Kidney (tissue), 13 donors: ENCODE measurements at regions not wholly inside any gene's neighbourhood (a gene's known extent, or its start where the extent isn't known, plus 50 kb on each side); places are given as distances from the start of the nearest gene placed in this dataset.

Experiments
- DNase-seq, 5 donors: peaks; one replicate each; pipeline ENCODE4 v3.0.0-alpha.2; 2013 to 2020
- FAIRE-seq: peaks from 2 replicates; lab custom pipeline; 2012; peaks lifted over from hg19 to GRCh38; lab: Jason Lieb, UNC
- H3K27ac ChIP-seq, 2 donors: one replicate each; pipeline ENCODE4 v1.7.0; 2013; ENCODE audit warnings: low read depth in 2 of 2, low read length in 2 of 2, inconsistent platforms in 1 of 2
- H3K27me3 ChIP-seq: one replicate; pipeline ENCODE4 v1.7.1; 2013; ENCODE audit warnings: low read length, inconsistent platforms; ENCODE audit not compliant: control insufficient read depth, insufficient read depth
- H3K36me3 ChIP-seq, 3 donors: one replicate each; pipeline versions ENCODE4 v1.7.0 to v1.7.1; 2013; ENCODE audit warnings: low read length in 3 of 3, control low read depth in 1 of 3, inconsistent platforms in 1 of 3; ENCODE audit not compliant: insufficient read depth in 3 of 3, control insufficient read depth in 2 of 3
- H3K4me1 ChIP-seq, 3 donors: one replicate each; pipeline versions ENCODE4 v1.7.0 to v1.7.1; 2013; ENCODE audit warnings: low read length in 3 of 3, inconsistent platforms in 1 of 3, low read depth in 1 of 3; ENCODE audit not compliant: control insufficient read depth in 2 of 3, insufficient read depth in 2 of 3
- H3K4me3 ChIP-seq, 3 donors: one replicate each; pipeline versions ENCODE4 v1.7.0 to v1.8.1; 2013; ENCODE audit warnings: low read length in 3 of 3, control low read depth in 1 of 3, inconsistent platforms in 1 of 3
- H3K9ac ChIP-seq, 3 donors: one replicate each; pipeline versions ENCODE4 v1.7.0 to v1.7.1; 2013; ENCODE audit warnings: low read length in 3 of 3, control low read depth in 1 of 3, inconsistent platforms in 1 of 3
- H3K9me3 ChIP-seq, 3 donors: one replicate each; pipeline versions ENCODE4 v1.7.0 to v1.7.1; 2013; ENCODE audit warnings: low read length in 3 of 3, control low read depth in 1 of 3, inconsistent platforms in 1 of 3; ENCODE audit not compliant: control insufficient read depth in 2 of 3, insufficient read depth in 1 of 3
- CTCF ChIP-seq: IDR thresholded peaks from 3 replicates; pipeline ENCODE4 v1.5.1; 2012; ENCODE audit warnings: mild to moderate bottlenecking, moderate library complexity, borderline replicate concordance; ENCODE audit not compliant: insufficient read depth; ENCODE audit errors: extremely low read depth
- intact Hi-C: fragments of 100-400 bp; cut with DNase I; formaldehyde crosslinking; loops from one replicate; pipeline ENCODE4 v1.11.1; 2022
- donor health status: control.
- donor health status: control.
- donor health status: control.
- donor health status: control.
- donor health status: control.
- donor health status: DM: yes; HTN: yes; CAD: no.
- donor health status: Normal renal cell carcinoma (clear cell type).

DNA sequence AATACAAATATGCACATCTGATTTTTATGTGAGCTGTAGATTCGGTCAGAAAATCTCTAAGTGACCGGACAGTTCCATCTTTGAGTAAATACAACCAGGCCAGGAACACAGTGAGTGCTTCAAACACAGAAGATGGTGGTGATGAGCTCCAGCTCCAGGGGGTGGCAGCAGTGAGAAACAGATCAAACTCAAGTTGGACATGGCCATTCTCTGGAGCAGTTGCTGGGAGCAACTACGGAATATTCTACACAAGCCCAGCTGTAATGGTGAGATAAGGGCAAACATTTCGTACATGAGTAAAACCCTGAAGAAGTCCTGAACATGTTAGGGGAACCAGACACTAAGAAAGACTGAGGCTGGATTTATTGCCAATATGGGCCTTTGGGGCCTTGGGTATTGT, 100.7 kb downstream of the BARHL2 start:
- H3K9me3 ChIP-seq, result no peaks in the 10 kb centered on the region
- no peak for FAIRE-seq
- no peaks in the 10 kb centered on the region for H3K27me3 ChIP-seq
- H3K27ac ChIP-seq, result no peak overlapping the region
- no peak overlapping the region for H3K9ac ChIP-seq
- H3K36me3 ChIP-seq, result no peaks in the 10 kb centered on the region
- DNase-seq, result peak in 1 of 5 donors; percentile 6
- TF ChIP-seq CTCF, result peak; percentile 21
- H3K4me1 ChIP-seq, result no peaks in the 10 kb centered on the region
- no peak overlapping the region for H3K4me3 ChIP-seq
- intact Hi-C loops, result no loop called here

DNA sequence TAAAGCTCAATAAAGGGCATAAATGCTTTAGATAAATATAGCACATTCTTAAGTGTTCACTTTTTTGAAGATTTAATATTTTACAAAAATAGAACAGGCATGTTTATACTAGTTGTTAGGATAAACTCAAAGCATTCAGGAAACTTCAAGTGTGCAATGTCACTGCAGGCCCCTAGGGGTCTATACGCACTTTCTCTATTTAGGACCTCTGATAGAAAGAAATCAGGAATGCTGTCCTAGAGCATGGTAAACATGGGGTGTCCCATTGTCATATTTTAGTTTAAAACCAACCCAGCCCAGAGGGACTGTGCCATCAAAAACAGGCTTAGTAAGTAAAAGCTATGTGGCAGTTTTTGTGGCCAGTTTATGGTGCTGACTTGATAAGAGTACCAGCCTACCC, 102.2 kb downstream of the BARHL2 start:
- no peak for FAIRE-seq
- intact Hi-C loops, result no loop called here
- no peak for DNase-seq
- Histone ChIP-seq H3K27me3 (no peaks in the 10 kb centered on the region), H3K4me1 (no peaks in the 10 kb centered on the region), H3K4me3 (no peak overlapping the region), H3K9me3 (no peaks in the 10 kb centered on the region), H3K9ac (no peak overlapping the region), H3K27ac (no peak overlapping the region), H3K36me3 (no peaks in the 10 kb centered on the region)
- TF ChIP-seq CTCF, result no peak

DNA sequence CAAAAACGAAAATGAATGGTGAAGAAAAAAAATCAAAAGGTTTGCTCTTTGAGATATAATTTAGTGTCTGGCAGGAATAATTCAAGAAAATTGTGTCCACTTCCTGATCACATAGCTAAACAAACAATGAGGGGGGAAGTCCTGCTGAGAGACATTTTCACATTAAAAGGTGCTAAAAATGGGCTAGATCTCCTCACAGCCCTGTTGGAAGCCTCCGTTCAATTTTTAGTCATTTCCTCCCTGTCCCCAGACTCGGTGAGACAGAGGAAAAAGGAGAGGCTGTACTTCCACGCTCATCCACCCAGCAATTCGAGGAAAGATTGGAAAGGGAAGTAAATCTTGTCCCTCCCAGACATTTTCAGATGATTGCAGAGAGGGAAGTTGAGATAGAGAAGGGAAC, 103.7 kb downstream of the BARHL2 start:
- H3K9me3 ChIP-seq, result no peaks in the 10 kb centered on the region
- H3K27me3 ChIP-seq, result no peaks in the 10 kb centered on the region
- intact Hi-C loops, result no loop called here
- H3K4me3 ChIP-seq, result no peak overlapping the region
- no peak overlapping the region for H3K27ac ChIP-seq
- no peak for TF ChIP-seq CTCF
- no peaks in the 10 kb centered on the region for H3K4me1 ChIP-seq
- FAIRE-seq (no peak), DNase-seq (no peak)
- H3K9ac ChIP-seq, result no peak overlapping the region
- no peaks in the 10 kb centered on the region for H3K36me3 ChIP-seq

DNA sequence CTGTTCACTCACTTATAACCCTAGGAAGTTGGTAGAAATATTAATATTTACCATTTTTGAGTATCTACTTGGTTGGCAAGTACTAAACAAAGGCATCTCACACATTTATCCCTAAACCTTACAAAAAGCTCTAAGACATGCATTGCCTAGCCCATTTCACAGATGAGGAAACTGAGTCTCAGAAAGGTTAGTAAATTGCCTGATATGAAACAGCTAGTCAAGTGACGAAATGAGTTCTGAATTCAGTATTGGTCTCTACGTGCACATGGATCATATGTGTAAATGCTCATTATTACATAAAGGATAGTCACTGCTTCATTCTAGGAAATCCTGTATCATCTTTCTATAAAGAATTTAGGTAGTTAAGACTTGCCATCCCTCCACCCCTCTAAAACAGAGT, 105.1 kb downstream of the BARHL2 start:
- DNase-seq, result no peak
- intact Hi-C loops, result no loop called here
- no peak overlapping the region for H3K27ac ChIP-seq
- no peaks in the 10 kb centered on the region for H3K36me3 ChIP-seq
- no peaks in the 10 kb centered on the region for H3K4me1 ChIP-seq
- no peak overlapping the region for H3K9ac ChIP-seq
- no peak for FAIRE-seq
- no peaks in the 10 kb centered on the region for H3K27me3 ChIP-seq
- no peaks in the 10 kb centered on the region for H3K9me3 ChIP-seq
- H3K4me3 ChIP-seq, result no peak overlapping the region
- no peak for TF ChIP-seq CTCF
